ENCODE measurements at regions not wholly inside any gene's neighbourhood (a gene's known extent, or its start where the extent isn't known, plus 50 kb on each side); places are given as distances from the start of the nearest gene placed in this dataset.

GRCh38 chr4:185862340-185862739, 50.3 kb upstream of the SORBS2 start:
- no peak overlapping the region for H3K27ac ChIP-seq
- intact Hi-C loops (cut with DNase I), result no loop called here
- no peaks in the 10 kb centered on the region for H3K27me3 ChIP-seq
- no peaks in the 10 kb centered on the region for H3K4me1 ChIP-seq (ENCODE audit: insufficient read depth)
- no peak for TF ChIP-seq CTCF (IDR thresholded peaks at IDR 0.05)
- TF ChIP-seq POLR2A (IDR thresholded peaks at IDR 0.05), result no peak
- no peak for TF ChIP-seq EP300 (IDR thresholded peaks at IDR 0.05)
- whole genome bisulfite sequencing, 3 donors, result 91 to 99% (median 97%) methylated on average over 4 of the region's 4 CpGs
- no peaks in the 10 kb centered on the region for H3K9me3 ChIP-seq
- no peak for DNase-seq
- H3K4me3 ChIP-seq, result no peak overlapping the region
- no peaks in the 10 kb centered on the region for H3K36me3 ChIP-seq

GRCh38 chr4:185863946-185864345, 52.0 kb upstream of the SORBS2 start:
- Histone ChIP-seq H3K4me3 (no peak overlapping the region), H3K27me3 (no peaks in the 10 kb centered on the region), H3K36me3 (no peaks in the 10 kb centered on the region), H3K9me3 (no peaks in the 10 kb centered on the region), H3K4me1 (ENCODE audit: insufficient read depth) (no peaks in the 10 kb centered on the region), H3K27ac (no peak overlapping the region)
- TF ChIP-seq POLR2A (IDR thresholded peaks at IDR 0.05) (no peak), EP300 (IDR thresholded peaks at IDR 0.05) (no peak), CTCF (IDR thresholded peaks at IDR 0.05) (no peak)
- DNase-seq, result no peak
- 47 to 72% (median 60%) methylated on average over 1 of the region's 1 CpG for WGBS, 3 donors
- intact Hi-C loops (cut with DNase I), result no loop called here

- H3K4me3 ChIP-seq, result no peak overlapping the region
- intact Hi-C loops (cut with DNase I), result no loop called here
Measured at GRCh38 chr4:185865901-185866328, 53.9 kb upstream of the SORBS2 start.

GRCh38 chr4:185867770-185868169, 55.8 kb upstream of the SORBS2 start:
- no peak for TF ChIP-seq EP300 (IDR thresholded peaks at IDR 0.05)
- TF ChIP-seq POLR2A (IDR thresholded peaks at IDR 0.05), result no peak
- no peak for TF ChIP-seq CTCF (IDR thresholded peaks at IDR 0.05)
- Histone ChIP-seq H3K27ac (no peak overlapping the region), H3K36me3 (no peaks in the 10 kb centered on the region), H3K4me3 (no peak overlapping the region), H3K9me3 (no peaks in the 10 kb centered on the region), H3K27me3 (no peaks in the 10 kb centered on the region), H3K4me1 (ENCODE audit: insufficient read depth) (no peaks in the 10 kb centered on the region)
- WGBS, 3 donors, result 82 to 89% (median 86%) methylated on average over 3 of the region's 3 CpGs
- intact Hi-C loops (cut with DNase I), result no loop called here
- DNase-seq, result no peak

More at GRCh38 chr4:185865901-185866328, 53.9 kb upstream of the SORBS2 start:
- no peaks in the 10 kb centered on the region for H3K27me3 ChIP-seq
- WGBS, 3 donors, result 76 to 90% (median 80%) methylated on average over 4 of the region's 4 CpGs
- no peak overlapping the region for H3K27ac ChIP-seq
- H3K36me3 ChIP-seq, result no peaks in the 10 kb centered on the region
- DNase-seq, result no peak
- no peaks in the 10 kb centered on the region for H3K4me1 ChIP-seq (ENCODE audit: insufficient read depth)
- H3K9me3 ChIP-seq, result no peaks in the 10 kb centered on the region
- TF ChIP-seq POLR2A (IDR thresholded peaks at IDR 0.05) (no peak), EP300 (IDR thresholded peaks at IDR 0.05) (no peak), CTCF (IDR thresholded peaks at IDR 0.05) (no peak)

Data from ovary (tissue), 7 donors.